ENCODE measurements at regions not wholly inside any gene's neighbourhood (a gene's known extent, or its start where the extent isn't known, plus 50 kb on each side); places are given as distances from the start of the nearest gene placed in this dataset.

DNA sequence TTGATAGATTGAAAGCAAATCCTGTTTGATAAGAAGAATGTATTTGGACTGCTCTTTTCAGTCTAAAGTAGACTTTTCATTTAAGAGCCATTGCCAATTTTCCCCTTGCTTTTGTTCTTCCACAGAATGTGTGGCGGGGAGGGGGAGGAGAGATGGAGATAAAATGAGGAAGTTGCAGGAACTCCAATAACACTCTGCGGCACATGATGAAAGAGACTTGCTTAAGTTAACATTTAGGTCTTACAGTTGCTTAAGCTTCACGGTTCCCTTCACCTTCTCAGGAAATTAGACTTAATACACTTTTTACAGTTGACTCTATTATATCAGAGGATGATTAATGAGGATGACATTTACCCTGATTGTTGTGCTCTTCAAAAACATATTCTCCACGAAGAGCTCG lies 537.3 kb downstream of the TMTC2 start:
- dilution Hi-C loops (cut with HindIII; ENCODE audit: low sequenced_read_pairs, unreplicated experiment) = no loop called here
- CTCF ChIA-PET = no interaction called here
- no CpG with 5 or more reads among the region's 5 CpGs for WGBS, 2 experiments (ENCODE audit: extremely low coverage in 2 of 2, insufficient read length in 1 of 2)

More for the DNA sequence above, 537.3 kb downstream of the TMTC2 start:
- Histone ChIP-seq H4K91ac (ENCODE audit: insufficient read depth, low read depth, low read length) (no peak overlapping the region), H2BK20ac (ENCODE audit: low read depth, low read length) (no peak overlapping the region), H3K4me2 (ENCODE audit: low read depth, low read length) (no peak overlapping the region), H3K4ac (ENCODE audit: low read depth, low read length) (no peak overlapping the region), H3K9ac (ENCODE audit: low read depth, low read length) (no peak overlapping the region), H3K56ac (ENCODE audit: extremely low read depth, insufficient read depth, low read length) (no peak overlapping the region), H3K36me3 (ENCODE audit: control insufficient read depth, insufficient read depth, low read length) (no peaks in the 10 kb centered on the region), H4K20me1 (ENCODE audit: insufficient read depth, low read length) (no peaks in the 10 kb centered on the region), H2BK120ac (ENCODE audit: low read depth, low read length) (no peak overlapping the region), H3K9me3 (ENCODE audit: control insufficient read depth, insufficient read depth, low read length) (peaks cover 3% of the 10 kb centered on the region; the same call in 1 of the 2 replicates), H2BK5ac (ENCODE audit: low read depth, low read length, poor library complexity, severe bottlenecking) (no peak overlapping the region), H2AK9ac (replicated peaks; ENCODE audit: low read depth, low read length, poor library complexity) (no peak overlapping the region), H3K9me1 (ENCODE audit: insufficient read depth, low read length) (no peaks in the 10 kb centered on the region), H3K79me1 (ENCODE audit: low read depth in 1 of 2, low read length in 2 of 2) (no peaks in the 10 kb centered on the region), H3K4me3 (ENCODE audit: insufficient read depth, low read depth, low read length) (no peak overlapping the region), H4K5ac (ENCODE audit: low read depth, low read length) (no peak overlapping the region), H2AK5ac (ENCODE audit: low read depth, low read length) (no peak overlapping the region), H3K27ac (ENCODE audit: insufficient read depth, low read length) (no peak overlapping the region), H3K4me1 (ENCODE audit: control insufficient read depth, insufficient read depth, low read length) (no peaks in the 10 kb centered on the region), H3K27me3 (ENCODE audit: control insufficient read depth, insufficient read depth, low read length) (no peaks in the 10 kb centered on the region), H2AFZ (replicated peaks; ENCODE audit: low read length, poor library complexity) (no peak overlapping the region), H2BK15ac (ENCODE audit: low read depth, low read length) (no peak overlapping the region), H3K14ac (replicated peaks; ENCODE audit: low read depth, low read length) (no peak overlapping the region), H3K23ac (ENCODE audit: low read depth, low read length) (no peak overlapping the region), H4K8ac (ENCODE audit: low read depth in 2 of 2, low read length in 2 of 2) (no peak overlapping the region), H3K18ac (ENCODE audit: low read depth, low read length) (no peak overlapping the region)
- TF ChIP-seq BHLHE40 (IDR thresholded peaks at IDR 0.05; ENCODE audit: low read depth, low read length) (no peak), POLR2A (IDR thresholded peaks at IDR 0.05; ENCODE audit: low read depth, low read length) (no peak), SMC3 (IDR thresholded peaks at IDR 0.05; ENCODE audit: low read depth, low read length) (no peak)
- TF ChIP-seq, protein P1, sequence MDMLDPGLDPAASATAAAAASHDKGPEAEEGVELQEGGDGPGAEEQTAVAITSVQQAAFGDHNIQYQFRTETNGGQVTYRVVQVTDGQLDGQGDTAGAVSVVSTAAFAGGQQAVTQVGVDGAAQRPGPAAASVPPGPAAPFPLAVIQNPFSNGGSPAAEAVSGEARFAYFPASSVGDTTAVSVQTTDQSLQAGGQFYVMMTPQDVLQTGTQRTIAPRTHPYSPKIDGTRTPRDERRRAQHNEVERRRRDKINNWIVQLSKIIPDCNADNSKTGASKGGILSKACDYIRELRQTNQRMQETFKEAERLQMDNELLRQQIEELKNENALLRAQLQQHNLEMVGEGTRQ (IDR thresholded peaks at IDR 0.05; ENCODE audit: low read depth, low read length) = no peak
- DNase-seq (no peak), ATAC-seq (ENCODE audit: low read depth) (no peak)
- in situ Hi-C loops (cut with MboI; ENCODE audit: low sequenced_read_pairs) (no loop called here), intact Hi-C loops (cut with micrococcal nuclease) (no loop called here)
- POLR2A ChIA-PET (ENCODE audit: unreplicated experiment) = no interaction called here
- BruUV-seq (replicated peaks) = no TSS peak

Measured in IMR-90 (cell line).